ENCODE measurements at regions not wholly inside any gene's neighbourhood (a gene's known extent, or its start where the extent isn't known, plus 50 kb on each side); places are given as distances from the start of the nearest gene placed in this dataset.

DNA sequence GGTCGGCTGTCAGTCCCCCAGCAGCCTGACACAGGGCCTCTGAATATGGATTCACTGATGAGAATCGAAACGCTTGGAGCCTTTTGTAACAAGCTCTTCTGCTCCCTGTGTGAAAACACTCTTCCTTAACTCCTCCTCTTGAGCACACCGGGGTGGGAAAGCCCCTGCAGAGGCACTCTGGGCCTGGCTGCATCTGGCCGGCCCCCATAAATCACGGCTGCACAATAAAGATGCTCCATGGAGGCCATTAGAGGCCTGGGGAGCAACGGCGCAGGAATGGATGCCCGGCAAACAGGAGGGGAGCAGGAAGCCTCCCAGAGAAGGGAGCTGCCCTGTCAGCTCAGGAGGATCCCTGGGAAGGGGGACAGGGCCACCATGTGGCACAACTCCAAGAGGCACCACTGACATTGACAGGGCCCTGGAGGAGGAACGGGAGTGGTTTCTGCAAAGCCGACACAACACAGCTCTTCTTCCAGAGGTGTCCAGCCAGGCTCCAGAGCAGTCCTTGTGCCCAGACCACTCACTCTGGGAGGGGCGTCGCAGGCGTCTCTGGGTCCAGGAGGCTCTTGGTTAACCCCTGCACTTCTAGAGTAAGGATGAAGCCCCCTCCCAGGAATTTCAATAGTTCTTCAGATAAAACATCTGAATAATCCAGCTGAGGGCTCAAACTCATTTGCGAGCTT is 509.3 kb upstream of the PPP2R3A start:
- ATAC-seq (no peak), DNase-seq (ENCODE audit: low spot score) (no peak)
- intact Hi-C loops (cut with DNase I) = no loop called here

DNA sequence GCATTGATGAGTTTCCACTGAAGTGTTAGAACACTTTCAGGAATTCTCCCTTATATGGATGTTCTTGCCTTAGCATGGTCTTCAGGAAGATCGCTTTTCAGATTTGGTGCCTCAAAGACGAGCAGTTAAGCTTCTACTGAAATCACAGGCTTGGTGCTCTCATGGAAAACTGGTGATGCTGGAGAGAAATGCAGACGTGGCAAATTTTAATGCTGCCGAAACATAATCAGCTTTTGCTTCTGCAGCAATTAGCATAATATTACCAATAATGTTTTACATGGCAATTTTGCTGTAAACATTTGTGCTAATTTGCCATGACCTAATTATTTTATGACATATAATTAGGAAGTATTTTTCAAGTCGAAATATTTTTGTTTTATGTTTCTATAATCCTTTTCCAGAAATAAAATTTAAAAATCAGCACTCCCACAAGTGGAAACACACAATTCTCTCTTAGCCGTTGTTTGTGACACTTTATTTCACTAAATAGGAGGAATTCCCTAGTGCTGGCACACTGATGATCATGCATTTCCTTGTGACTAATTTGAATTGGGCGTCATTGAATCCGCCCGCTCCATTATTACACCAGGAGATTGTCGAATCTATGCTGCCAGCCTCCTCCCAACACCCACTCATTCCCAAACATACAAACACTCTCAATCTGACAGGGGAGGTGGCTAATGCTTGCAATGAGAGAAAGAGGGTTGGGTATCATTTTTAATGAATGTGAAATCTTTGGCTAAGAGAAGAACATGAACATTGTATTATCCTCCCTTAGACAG is 506.8 kb upstream of the PPP2R3A start:
- DNase-seq (ENCODE audit: low spot score) = no peak
- intact Hi-C loops (cut with DNase I) = no loop called here
- ATAC-seq = no peak

DNA sequence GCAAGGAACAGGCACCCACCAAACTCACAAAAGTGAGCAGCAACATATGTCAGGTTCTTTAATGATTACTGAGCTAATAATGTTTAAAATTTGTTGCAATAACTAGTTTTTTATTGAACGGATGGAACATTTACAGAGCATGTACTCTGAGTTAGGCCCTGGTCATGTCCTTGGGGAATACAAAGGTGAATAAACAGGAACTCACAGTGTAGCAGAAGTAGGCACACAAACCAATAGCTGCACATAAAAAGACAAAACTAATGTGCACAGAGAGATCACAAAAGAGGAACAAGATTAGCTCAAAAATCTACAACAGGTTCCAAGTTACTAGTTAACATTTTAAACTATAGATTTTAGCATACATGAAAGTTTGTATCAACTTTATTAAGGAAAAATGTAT is 505.3 kb upstream of the PPP2R3A start:
- ATAC-seq (no peak), DNase-seq (ENCODE audit: low spot score) (no peak)
- intact Hi-C loops (cut with DNase I) = no loop called here

DNA sequence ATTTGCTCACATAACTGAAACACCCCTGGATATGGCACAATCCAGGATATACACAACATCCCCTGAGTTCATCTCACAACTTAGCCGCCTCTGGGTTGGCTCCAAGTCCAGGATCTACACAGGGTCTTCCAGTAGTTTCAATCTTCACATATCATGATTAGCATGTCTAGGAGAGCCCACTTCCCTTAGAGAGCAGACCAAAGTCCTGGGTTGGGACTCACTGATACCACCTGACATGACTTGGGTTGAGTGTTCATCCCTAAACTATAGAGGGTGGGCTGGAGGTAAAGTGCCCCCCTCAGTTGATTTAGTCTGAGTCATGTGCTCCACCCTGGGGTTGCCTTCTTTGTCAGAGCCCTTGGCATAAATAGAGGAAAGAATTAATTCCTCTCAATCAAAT is 493.6 kb upstream of the PPP2R3A start:
- DNase-seq (ENCODE audit: low spot score) (no peak), ATAC-seq (no peak)

DNA sequence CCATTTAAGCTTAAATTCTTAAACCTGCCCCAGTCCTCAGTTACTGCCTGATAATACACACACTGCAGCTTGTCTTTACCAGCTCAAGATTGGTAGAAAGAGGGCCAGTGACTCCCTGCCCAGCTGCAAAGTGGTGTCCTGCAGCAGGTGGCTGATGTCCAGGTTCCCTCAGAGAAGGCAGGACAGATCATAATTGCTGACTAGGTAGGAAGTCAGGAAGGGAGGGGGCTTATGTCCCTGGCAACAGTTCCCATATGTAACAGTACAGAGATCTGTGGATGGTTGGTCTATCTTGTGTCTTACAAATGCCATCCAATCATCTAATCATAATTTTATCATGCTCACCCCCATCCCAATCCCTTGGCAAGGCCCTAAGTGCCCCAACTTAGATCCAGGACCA is 492.1 kb upstream of the PPP2R3A start:
- intact Hi-C loops (cut with DNase I) = no loop called here
- ATAC-seq (no peak), DNase-seq (ENCODE audit: low spot score) (no peak)

More for the DNA sequence above, 493.6 kb upstream of the PPP2R3A start:
- intact Hi-C loops (cut with DNase I) = no loop called here

DNA sequence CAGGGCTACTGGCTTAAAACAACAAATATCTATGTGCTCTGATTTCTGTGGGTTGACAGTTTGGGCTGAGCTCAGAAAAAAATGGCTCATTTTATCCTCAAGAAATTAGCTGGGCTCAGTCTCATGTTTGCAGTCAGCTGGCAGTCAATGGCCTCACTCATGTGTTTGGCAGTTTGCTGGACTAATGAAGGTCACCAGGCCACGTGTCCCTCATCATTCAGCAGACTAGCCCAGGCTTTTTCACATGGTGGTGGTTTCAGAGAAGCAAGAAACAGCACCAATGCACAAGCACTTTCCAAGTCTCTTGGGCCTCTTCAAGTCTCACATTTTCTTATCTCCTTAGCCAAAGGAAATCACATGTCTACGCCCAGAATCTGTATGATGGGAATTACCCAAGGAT is 478.3 kb upstream of the PPP2R3A start:
- ATAC-seq (no peak), DNase-seq (ENCODE audit: low spot score) (no peak)
- intact Hi-C loops (cut with DNase I) = no loop called here

DNA sequence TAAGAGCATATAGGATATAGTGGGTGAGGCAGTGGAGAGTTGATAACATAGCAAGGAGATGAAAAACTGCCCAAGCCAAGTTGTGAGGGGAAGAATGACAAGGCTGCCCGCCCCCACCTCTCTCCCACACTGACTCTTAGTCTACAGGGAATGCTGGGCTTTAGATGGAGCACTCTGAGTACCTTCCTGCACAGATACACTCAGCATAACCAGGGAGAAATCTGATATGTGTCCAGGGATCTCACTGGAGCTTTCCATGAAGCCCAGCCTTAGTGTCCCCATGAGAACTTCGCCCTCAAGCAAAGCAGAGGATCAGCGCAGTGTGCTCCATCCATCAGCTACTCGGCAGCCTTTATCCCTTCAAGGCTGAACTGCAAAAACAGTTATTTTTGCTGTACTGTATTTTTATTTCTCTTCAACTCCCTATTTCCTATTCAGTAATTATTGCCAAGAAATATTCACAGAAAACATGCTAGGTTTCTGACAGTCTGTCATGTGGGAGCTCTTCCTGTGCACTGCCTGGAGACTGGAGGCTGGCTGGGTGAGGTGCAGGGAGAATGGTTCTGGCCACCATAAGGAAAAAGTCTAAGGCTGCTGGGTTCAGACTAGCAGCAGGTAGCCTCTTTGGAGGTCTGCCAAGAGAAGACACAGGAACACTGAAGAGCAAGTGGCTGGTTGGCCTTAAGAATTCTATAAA is 475.2 kb upstream of the PPP2R3A start:
- ATAC-seq (no peak), DNase-seq (ENCODE audit: low spot score) (no peak)
- intact Hi-C loops (cut with DNase I) = no loop called here

DNA sequence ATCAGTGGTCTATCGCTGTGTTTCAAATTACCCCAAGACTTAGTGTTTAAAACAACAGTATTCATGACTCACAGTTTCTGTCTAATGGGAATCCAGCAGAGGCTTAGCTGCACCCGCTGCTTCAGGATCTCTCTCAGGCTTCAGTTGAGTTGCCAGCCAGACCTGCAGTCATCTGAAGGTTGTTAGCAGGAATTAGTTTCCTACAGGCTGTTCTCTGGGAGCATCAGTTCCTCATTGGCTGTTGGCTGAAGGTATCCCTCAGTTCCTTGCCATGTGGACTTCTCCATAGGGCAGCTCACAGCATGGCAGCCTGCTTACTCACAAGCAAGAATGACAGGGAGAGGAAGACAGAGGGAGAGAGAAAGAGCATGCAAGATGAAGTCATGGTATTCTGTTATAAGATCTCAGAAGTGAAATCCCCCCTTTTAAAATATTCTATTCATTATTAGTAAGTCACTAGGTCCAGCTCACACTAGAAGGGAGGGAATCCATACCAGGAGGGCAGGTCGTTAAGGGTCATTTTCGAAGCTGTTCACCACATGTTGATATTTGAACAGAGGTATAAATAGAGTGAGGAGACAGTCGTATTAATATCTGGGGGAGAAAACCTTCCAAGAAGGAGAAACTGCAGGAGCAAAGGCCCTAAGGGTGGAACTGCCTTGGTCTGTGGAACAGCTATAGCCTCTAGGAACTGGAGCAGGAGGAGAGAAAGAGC is 473.9 kb upstream of the PPP2R3A start:
- ATAC-seq = no peak
- intact Hi-C loops (cut with DNase I) = no loop called here
- no peak for DNase-seq (ENCODE audit: low spot score)

DNA sequence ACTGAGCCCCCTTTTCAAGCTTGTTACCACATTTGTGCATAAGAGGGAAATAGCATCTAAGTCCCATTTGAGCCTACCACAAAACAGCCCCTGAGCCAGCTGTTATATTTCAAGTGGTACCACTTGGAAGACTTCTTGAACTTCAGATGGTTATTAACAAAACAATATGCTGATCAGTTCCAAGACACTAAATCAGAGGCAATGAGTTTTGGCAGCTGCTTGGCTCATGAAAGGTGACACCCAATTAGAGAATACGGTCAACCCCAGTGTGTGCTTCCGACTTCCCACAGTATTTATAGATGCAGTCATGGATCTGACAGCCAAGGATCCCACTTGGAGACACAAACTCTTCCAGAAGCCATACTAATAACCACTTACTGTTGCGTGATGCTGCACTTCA is 469.6 kb upstream of the PPP2R3A start:
- intact Hi-C loops (cut with DNase I) = no loop called here
- DNase-seq (ENCODE audit: low spot score) (no peak), ATAC-seq (no peak)

DNA sequence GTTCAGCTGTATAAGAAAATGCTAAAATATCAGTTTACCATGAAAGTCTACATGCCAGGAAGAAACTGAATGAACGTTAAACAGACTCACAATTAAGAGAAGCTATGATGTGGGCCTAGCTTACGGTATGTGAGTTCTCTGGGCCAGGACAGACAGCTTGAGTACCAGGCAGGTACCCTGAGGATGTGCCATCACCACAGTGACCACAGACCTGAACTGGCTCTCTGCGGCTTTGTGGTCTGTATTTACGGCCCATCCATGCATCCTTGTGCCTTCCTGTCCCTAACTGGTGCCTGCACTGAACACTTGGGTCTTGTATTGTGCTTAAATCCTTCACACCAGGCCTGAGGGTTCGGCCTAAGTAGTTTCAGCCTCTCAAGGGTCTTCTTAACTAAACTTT is 467.5 kb upstream of the PPP2R3A start:
- no peak for DNase-seq (ENCODE audit: low spot score)
- ATAC-seq = no peak
- intact Hi-C loops (cut with DNase I) = no loop called here

DNA sequence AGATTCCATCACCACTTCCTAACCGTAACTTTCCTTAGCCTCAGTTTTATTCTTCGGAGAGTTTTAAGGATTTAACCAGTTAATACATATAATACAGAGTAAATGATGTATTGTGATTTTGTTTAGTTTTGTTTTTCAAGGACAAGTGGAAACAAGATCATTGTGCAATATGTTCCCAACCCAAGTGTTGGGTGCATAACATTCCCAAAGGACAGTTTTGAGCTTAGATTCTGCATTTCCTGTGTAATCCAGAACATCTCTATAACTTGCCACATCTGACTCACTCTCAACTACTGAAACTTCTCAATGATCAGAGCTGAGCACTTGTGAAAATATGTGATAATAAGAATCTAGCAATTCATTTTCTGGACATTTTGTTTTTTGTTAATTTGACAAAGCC is 466.1 kb upstream of the PPP2R3A start:
- intact Hi-C loops (cut with DNase I) = no loop called here
- ATAC-seq = no peak

DNA sequence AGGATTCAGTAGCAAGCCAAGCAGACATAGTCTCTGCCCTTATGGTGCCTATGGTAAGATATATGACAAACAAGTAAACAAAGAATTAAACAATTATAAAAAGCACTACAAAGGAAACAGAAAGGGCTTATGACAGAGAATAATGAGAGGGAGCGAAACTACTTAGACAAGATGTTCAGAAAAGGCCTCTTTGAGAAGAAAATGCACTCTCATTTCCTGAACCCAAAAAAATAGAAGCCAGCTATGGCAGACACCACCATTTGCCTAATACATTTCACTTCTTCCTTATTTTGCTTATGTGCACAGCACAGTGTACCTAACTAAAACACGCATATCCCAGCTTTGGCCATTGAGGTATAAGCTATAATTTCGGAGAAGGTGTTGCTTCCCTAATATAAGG is 465.5 kb upstream of the PPP2R3A start:
- DNase-seq (ENCODE audit: low spot score) (no peak), ATAC-seq (no peak)
- intact Hi-C loops (cut with DNase I) = no loop called here

More for the DNA sequence above, 466.1 kb upstream of the PPP2R3A start:
- DNase-seq (ENCODE audit: low spot score) = no peak

DNA sequence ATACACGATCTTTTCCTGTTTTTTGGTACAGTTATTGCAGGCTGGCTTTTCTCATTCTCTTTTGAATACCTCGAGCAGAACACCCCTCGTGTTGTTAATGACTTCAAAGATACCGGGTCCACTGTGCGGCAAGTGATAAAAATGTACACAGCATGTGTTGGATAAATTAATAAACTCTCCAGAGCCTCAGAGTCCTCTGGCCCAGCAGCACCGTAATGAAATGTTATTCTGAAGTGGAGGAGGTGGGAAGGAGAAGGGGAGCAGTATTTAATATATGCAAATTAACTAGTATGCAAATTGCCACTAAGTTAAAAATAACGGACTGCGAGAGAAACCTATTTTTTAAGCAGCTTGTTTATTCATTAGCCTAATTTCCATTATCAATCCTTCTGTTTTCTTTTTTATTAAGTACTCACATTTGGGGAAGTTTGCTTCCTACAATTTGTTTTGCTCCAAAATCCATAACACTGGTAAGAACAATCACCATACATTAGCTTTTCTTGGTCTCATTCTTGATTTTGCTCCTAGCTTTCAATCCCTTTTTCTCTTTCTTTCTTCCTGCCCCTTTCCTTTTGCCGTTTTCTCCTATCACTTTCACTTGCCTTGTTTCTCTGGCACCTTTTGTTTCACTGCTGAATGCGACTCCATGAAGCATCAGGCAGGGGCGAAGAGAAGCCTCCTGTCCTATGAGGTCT is 462.3 kb upstream of the PPP2R3A start:
- no peak for DNase-seq (ENCODE audit: low spot score)
- intact Hi-C loops (cut with DNase I) = no loop called here
- ATAC-seq = no peak

DNA sequence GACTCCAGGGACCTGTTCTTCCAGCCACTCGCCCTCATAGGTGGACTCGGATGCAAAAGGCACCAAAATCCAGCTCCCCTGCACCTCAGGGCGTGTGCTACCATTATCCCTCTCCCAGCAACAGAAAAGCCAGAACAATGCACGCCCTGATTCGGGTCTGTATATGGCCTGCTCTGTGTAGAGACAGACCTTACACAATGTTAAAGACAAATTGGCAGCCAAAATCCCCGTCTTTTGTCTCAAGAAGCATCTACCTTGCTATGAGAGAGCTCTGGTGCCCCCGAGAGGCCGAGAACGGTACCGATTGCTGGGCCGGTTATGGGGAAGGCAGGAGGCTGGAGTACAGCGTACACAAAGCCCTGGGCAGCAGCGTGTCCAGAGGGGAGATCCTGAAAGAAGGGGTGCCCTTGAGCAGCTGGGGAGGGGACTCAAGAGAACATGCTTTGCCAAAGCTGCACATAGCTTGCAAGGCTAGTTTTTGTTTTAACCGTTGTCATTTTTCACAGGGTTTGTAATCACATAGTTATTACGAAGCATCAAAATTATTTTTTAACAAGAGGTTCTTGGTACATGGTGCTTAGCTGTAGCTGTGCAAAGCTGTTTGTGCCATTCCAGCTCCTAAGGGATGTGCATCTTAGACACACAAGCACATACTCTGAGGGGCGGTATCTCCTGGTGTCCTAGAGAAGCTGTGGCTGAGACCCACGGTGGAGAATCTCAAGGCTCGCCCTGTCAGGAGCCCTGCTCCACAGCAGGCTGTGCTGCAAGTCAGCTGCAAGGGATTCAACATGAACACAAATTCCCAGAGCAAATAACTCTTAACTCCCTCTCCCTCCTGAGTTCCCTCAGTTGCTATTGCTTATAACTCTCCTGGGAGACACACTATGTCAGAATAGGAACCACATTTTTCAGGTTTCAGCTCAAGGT is 461.5 kb upstream of the PPP2R3A start:
- DNase-seq (ENCODE audit: low spot score) = peak; percentile 75
- intact Hi-C loops (cut with DNase I) = no loop called here
- peak; percentile 70 for ATAC-seq

DNA sequence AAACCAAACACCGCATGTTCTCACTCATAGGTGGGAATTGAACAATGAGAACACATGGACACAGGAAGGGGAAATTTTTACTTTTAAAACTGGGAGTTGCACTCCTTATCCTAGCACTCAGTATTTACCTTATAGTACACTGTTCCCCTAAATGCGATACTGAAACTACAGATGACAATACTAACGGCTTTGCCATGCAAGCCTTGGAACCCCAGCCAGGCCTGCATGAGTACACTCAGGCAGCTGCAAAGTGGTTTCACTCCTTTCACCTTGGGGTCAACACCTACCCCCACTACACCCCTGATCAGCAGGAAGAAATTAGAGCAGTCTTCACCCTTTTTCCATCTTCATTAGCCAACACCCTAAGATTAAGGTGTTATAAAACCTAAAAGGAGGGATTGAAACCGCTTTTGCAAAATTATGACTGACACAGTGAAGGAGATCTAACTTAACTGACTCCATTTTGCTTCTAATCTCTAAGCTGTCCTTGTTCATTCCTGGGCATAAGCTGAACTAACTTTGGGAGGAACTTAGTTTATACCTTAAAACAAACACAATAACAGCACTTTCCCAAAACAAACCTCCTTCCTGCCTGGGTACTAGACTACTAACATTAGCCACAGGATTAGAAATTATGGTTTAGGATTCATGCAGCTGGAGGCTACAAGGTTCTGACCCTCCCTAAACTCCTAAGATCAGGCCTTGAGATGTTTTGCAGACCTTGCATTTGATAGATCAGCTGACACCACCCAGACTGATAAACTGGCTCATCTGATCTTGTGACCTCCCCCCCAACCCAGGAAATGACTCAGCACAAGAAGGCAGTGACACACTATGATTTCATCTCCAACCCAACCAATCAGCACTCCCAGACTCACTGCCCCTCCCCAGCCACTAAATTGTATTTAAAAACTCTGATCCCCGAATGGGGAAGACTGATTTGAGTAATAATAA is 452.1 kb upstream of the PPP2R3A start:
- ATAC-seq = no peak
- DNase-seq (ENCODE audit: low spot score) = no peak
- intact Hi-C loops (cut with DNase I) = no loop called here

DNA sequence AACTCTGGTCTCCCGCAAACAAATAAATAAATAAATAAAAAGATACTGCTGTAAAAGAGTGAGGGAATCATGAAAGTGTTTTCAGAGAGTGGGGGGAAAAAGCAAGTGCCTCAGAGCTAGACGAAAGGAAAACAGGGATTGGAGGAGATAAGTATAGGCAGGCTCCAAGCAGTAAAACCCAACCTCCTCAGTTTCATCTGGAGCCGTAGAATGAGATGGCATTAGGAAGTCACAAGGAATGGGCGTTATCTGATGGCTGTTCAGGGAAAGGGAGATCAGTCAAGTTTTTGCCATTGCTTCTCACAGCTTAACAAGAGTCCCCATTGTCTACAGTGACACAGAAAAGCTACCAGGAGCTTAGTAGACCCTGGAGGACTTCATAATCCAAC is 451.5 kb upstream of the PPP2R3A start:
- DNase-seq (ENCODE audit: low spot score) (no peak), ATAC-seq (no peak)
- intact Hi-C loops (cut with DNase I) = no loop called here

DNA sequence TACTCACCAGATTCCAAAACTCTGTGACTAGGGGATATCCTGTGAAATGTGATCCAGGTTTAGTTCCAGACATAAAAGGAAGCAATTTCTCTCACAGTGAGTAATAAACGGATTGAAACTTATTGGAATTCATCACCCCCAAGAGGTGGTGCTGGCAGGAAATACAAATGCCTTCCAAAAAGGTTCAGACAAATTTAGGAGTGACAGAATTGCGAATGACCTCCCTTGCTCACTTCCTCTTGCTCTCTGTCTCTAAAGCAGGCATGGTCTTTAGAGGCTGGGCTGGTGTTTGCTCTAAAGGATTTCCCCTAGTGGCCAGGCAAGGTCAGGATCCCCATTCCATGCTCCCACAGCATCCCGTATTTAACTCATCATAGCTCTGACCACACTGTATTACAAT is 449.4 kb upstream of the PPP2R3A start:
- no peak for ATAC-seq
- no peak for DNase-seq (ENCODE audit: low spot score)
- intact Hi-C loops (cut with DNase I) = no loop called here

Data from sciatic nerve (tissue), 2 donors.